Hematopoietic multipotent progenitor cell treated with erythropoietin and hydrocortisone succinate and interleukin-3 and kit ligand, for 6 days (in vitro differentiated cells): ENCODE measurements at regions not wholly inside any gene's neighbourhood (a gene's known extent, or its start where the extent isn't known, plus 50 kb on each side); places are given as distances from the start of the nearest gene placed in this dataset.
A peak's percentile ranks its signal among the peaks of the same experiment; 100 is the strongest.

Experiments used
- DNase-seq: peaks from one replicate; pipeline ENCODE4 v3.0.0-alpha.2; 2015

DNA sequence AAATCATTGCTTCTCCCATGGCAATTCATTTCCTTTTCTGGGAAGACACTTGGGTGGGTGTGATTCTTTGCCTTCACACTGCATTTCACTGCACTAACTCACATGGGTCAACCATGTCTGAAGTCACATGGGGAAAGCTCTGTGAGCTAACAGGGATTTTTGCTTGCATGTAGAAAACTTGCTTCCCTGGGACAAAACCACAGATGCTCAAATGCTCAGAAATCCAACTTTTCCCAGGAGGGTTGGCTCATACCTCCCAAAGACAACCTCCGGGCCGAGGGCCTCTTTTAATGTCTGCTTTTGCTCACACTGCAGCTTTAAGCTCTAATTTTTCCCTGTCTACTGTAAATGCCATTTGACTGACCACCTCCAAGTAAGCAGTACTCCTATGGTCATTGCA lies 1695.2 kb downstream of the STIM2 start:
- DNase-seq: no peak

DNA sequence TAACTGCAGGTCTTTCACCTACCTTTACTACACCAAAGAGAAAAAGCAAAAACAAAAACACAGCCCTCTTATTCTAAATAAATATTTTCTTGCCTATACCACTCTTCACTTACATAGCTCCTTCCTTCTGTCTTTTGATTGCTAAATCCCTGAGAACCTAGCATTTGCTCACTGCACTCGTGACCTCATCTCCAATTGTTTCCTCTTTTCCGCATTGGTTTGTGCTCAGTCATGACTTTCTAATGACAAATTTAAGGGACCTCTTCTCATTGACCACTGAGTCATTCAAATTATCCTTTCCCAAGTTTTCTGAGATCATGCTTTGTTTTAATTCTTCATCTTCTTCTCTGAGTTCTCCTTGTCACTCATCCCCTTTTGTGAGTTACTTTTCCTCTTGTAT lies 1697.1 kb downstream of the STIM2 start:
- DNase-seq: no peak

GRCh38 chr4:28558895-28559294 lies 1698.3 kb downstream of the STIM2 start:
- no peak for DNase-seq

DNA sequence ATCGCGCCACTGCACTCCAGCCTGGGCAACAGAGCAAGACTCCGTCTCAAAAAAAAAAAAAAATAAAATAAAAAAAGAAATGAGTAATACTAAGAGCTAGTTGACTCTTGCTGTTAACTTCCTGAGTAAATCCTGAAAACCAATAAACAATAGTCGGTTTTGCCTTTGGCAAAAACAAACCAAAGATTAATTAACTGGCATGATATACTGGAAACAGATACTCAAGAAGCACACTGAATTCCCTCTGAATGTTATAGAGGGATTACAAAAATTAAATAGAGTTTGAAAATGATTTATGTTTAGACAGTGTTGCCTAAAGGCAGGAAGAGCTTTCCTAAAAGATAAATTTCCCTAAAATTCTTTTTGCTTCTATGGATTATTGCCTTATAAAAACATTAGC lies 1702.3 kb downstream of the STIM2 start:
- no peak for DNase-seq

GRCh38 chr4:28565396-28565795 lies 1704.8 kb downstream of the STIM2 start:
- DNase-seq: no peak

DNA sequence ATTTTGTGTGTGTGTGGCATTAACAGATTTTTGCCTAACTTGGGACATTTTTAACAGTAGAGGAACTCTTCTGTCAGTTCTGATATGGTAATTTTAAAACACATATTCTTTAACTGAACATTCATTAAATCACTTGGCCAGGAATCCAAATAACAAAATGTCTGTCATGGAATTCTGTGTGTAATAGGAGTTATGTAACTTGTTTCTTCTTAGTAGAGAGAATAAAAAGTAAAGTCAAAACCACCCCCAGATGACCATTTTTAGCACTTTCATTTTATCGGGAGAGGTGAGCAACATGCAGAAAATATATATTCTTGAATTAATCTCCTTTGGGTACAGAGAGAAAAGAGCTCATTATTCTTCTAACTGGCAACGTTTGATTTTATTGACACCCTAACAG lies 1740.3 kb downstream of the STIM2 start:
- no peak for DNase-seq

DNA sequence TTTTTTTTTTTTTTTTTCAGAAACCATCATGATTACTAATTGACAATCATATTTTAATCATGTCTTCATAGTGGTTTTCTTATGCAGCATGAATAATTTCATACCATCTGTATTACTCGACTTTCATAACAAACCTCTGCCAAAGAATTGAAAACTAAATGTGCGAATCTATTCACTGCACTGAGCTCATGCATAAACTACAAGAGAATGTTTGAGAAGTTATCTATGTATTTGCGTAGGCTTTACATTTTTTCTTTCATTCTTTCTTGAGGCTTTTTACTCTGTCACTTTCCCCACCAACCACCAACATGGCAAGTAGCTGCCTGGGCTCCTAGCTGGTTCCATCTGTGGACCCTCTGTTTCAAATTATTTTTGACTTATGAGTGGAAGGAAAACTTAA lies 1761.0 kb downstream of the STIM2 start:
- DNase-seq: no peak

GRCh38 chr4:28636971-28637370 lies 1776.3 kb downstream of the STIM2 start:
- no peak for DNase-seq

GRCh38 chr4:28639747-28640146 lies 1779.1 kb downstream of the STIM2 start:
- no peak for DNase-seq

DNA sequence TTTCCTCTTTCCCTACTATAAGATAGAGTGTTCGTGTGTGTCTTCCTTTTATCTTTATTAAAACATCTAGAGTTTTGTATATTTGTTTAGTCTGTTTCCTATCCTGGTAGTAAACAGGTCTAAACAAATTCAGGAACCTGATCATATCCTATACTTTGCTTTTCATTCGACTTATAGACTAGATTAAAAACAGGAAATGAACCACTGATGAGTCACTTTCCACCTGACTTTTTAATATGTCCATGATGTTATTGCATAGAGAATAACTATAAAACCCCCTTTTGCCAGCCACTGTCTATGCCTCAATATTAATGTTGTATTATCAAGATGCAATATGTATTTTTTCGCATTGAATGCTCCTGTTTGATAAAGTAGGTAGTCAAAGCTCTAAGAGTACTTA lies 1794.0 kb downstream of the STIM2 start:
- DNase-seq: no peak

DNA sequence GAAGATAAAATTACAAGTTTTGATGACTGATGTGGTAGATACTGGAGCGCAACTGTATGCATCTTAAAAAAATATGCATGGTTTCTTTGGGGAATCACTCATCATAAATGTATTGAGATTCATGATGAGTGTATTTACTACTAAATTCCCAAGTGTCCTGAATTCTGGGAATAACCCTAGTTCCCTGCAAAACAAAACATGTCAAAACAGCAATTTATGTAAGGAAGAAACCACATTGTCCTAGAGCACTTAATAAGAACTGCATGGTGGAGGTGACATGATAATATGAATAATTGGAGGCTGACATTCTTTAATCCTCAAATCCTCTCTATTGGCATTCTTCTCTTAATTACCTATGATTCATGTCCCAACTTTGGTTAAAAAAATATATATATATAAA lies 1804.7 kb downstream of the STIM2 start:
- DNase-seq: no peak

DNA sequence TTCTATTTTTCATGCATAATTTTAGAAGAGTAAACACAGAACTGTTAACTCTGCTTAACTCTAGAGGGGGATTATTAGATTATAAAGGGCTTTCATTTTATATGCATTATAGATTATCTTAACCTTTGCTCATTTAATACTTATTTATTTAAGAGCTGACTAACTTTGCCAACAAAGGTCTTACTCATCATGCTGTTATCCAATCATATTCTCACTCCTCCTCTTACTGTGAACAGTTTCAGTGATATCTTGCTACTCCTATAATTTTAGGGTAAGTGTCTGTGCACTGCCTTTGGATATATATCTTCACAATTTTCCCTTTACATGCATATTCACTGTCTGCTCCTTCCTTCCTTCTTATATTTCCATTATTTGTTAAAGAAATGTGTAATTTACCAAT lies 1814.9 kb downstream of the STIM2 start:
- no peak for DNase-seq

DNA sequence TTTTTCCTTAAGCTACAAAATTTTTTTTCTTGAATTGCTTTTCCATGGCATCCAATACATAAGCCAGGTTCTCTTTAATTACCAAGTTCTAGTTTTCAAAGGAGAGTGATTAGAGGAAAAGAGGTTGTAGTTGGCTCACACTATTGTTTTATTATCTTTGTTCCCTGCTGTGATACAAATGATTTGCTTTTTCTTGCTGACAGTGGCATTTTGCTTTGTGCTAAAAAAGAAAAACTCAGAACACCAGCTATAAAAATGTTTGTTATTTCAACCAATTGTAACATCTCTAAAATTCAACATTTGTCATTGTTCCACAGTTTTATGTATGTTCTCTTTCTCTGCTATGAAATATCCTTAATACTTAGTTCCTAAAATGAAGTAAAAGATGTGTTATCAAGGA lies 1817.2 kb downstream of the STIM2 start:
- no peak for DNase-seq

DNA sequence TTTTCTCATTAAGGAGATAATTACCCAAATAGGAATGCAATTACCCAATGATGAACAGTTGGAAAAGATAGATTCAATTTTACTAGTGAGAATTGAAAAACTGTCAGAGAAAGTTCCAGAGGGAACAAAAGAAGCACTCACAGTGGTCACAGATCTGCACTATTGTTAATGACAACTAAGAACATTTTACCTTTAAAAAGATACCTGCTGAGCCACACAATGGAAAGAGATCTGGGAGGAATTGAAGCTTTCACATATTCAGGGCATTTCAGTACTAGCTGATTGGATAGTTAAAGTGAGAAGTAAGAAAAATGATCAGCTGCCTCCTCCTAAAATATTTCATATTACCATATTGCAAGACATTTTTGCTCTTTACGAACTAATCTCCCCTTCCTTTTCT lies 1822.2 kb downstream of the STIM2 start:
- DNase-seq: no peak

GRCh38 chr4:28686618-28687017 lies 1826.0 kb downstream of the STIM2 start:
- peak; percentile 51 for DNase-seq

DNA sequence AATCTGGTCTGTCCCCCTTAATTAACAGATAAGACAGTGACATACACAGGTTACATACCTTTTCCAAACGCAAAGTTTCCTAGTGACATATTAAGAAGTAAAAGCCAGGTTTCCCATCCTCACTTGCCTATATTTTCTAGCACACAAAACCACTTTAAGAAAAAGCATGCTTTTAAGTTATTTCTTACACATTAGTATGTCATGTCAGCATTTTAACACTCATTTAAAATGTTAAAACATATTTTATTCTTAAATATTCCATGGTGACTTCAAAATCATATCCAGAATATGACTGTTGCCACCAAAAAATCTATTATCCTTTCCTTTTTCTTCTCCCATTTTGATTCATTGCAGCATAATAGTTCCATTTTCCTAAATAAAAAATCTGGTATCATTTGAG lies 1830.2 kb downstream of the STIM2 start:
- DNase-seq: no peak

GRCh38 chr4:28702571-28702970 lies 1841.9 kb downstream of the STIM2 start:
- DNase-seq: no peak

DNA sequence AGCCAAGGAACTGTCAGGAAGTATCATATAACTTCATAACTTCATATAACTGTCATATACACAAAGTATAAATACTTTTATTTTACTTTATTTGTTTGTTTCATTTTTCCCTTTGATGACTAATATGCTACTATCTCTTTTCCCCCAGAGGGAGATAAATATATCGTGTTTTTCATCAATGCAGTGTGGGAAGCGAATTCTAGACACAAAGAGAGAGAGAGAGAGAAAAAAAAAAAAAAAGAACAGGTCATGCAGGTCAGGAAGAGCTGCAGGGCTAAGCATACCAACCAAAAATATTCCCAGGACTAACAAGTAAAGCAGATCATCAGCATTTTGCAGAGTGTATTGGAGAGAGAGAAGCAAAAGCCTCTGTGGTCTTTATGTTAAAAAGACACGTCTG lies 1849.2 kb downstream of the STIM2 start:
- no peak for DNase-seq

GRCh38 chr4:28723371-28723770 lies 1862.7 kb downstream of the STIM2 start:
- no peak for DNase-seq

- DNase-seq: no peak
Measured at GRCh38 chr4:28724239-28724638, 1863.6 kb downstream of the STIM2 start.

GRCh38 chr4:28730304-28730703 lies 1869.7 kb downstream of the STIM2 start:
- no peak for DNase-seq

- DNase-seq: no peak
Measured at GRCh38 chr4:28744066-28744465, 1883.4 kb downstream of the STIM2 start.

DNA sequence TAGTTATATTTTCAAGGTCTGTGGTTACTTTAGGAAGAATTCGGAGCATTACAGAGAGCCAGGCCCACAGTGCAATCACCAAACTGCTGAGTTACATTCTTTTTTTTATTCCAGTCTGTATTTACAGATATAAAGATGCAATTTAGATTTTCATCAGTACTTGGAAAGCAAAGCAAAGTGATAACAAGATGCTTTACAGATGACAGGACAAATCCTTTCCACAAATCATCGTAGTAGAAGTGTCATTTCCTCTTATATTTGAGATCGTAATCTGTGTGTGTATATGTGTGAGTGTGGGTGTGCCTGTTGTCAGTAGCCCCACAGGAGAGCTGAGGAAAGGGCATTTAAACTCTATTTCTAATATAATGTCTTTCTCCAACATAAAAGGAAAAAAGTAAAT lies 1893.7 kb downstream of the STIM2 start:
- DNase-seq: no peak

GRCh38 chr4:28755081-28755480 lies 1894.4 kb downstream of the STIM2 start:
- no peak for DNase-seq

DNA sequence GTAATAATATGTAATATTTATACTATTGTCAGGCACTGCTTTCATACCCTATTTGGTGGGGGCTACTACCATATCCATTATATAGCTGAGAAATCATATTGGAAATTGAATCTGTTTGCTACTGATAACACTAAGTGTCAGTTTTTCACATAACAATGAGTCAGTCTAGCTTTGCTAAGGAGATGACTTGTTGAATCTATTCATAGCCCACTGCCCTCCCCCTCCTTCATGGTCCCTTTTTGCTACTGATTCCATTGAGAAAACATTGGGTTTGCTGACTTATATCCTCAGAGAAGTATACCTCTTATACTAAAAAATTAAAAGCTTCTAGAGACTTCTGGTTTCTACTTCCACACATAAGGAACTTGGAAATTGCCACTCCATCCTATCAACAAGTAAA lies 1898.4 kb downstream of the STIM2 start:
- DNase-seq: no peak

- DNase-seq: no peak
Measured at GRCh38 chr4:28760003-28760402, 1899.4 kb downstream of the STIM2 start.
